Activated naive CD4-positive, alpha-beta T cell treated with anti-CD3 and anti-CD28 coated beads, Interleukin-2, amount 50 U/mL, for 72 hours (primary cell): ENCODE measurements at regions not wholly inside any gene's neighbourhood (a gene's known extent, or its start where the extent isn't known, plus 50 kb on each side); places are given as distances from the start of the nearest gene placed in this dataset.

Experiments used
- ATAC-seq, 2 donors: fragments of 150-1000 bp; cut with Tn5 transposase; 2 replicates each; pipeline ENCODE4 v1.10.0; 2021; ENCODE audit warnings: mild to moderate bottlenecking in 2 of 2, moderate library complexity in 2 of 2
- DNase-seq, 2 donors: peaks; one replicate each; pipeline ENCODE4 v3.0.0; 2021 to 2022; ENCODE audit warnings: low spot score in 2 of 2
- H3K27ac Mint-ChIP-seq, 2 donors: one replicate each; pipeline ENCODE4 v1.8.0; 2022; ENCODE audit warnings: mild to moderate bottlenecking in 2 of 2, mixed read lengths in 2 of 2
- H3K36me3 Mint-ChIP-seq, 2 donors: one replicate each; pipeline ENCODE4 v1.8.0; 2022; ENCODE audit warnings: mixed read lengths in 2 of 2
- H3K9me3 Mint-ChIP-seq, 2 donors: one replicate each; pipeline ENCODE4 v1.8.0; 2022; ENCODE audit warnings: mixed read lengths in 2 of 2

DNA sequence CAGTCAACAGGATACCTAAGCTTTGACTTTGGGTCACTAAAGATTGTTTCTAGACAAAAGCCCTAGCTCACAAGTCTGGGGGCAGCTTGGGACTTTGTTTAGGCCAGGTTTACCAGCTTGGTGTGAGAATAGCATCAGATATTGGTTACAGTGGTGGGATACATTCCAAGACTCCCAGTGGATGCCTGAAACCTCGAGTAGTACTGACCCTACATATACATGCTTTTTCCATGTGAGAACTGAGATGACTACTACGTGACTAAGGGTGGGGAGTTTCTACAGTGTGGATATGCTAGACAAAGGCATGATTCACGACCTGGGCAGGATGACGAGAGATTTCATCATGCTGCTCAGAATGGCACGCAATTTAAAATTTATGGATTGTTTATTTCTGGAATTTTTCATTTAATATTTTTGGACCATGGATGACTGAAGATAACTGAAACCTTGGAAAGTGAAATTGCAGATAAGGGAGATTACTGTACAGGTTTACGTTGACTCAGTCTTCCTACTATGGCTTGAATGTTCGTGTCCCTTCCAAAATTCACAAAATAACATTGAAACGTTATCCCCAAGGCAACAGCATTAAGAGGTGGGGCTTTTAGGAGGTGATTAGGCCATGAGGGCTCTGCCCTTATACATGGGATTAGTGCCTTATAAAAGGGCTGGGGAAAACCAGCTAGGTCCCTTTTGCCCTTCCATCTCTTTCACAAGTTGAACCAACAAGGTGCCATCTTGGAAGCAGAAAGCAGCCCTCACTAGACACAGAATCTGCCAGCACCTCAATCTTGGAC, 50.2 kb upstream of the CTAGE1 start:
- ATAC-seq (no peak), DNase-seq (no peak)
- H3K27ac Mint-ChIP-seq, result no peak overlapping the region
- H3K9me3 Mint-ChIP-seq, result peaks cover 8 to 12% of the 10 kb centered on the region in 2 donors
- H3K36me3 Mint-ChIP-seq, result no peaks in the 10 kb centered on the region

DNA sequence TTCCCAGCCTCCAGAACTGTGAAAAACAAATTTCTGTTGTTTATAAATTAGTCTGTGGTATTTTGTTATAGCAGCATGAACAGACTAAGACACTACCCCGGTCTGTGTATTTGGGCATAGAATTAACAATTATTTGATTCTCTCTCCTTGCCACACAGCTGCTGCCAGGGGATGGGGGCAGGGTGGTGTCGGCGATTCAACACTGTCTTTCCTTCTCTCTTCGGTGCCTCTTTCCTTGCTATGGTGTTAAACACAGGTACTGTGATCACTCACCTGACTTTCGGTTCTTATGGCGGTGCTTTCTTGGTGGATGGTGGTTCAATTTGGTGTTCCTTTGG, 50.8 kb upstream of the CTAGE1 start:
- ATAC-seq (no peak), DNase-seq (no peak)
- peaks cover 8% of the 10 kb centered on the region in 2 donors for H3K9me3 Mint-ChIP-seq
- no peak overlapping the region for H3K27ac Mint-ChIP-seq
- H3K36me3 Mint-ChIP-seq, result no peaks in the 10 kb centered on the region

DNA sequence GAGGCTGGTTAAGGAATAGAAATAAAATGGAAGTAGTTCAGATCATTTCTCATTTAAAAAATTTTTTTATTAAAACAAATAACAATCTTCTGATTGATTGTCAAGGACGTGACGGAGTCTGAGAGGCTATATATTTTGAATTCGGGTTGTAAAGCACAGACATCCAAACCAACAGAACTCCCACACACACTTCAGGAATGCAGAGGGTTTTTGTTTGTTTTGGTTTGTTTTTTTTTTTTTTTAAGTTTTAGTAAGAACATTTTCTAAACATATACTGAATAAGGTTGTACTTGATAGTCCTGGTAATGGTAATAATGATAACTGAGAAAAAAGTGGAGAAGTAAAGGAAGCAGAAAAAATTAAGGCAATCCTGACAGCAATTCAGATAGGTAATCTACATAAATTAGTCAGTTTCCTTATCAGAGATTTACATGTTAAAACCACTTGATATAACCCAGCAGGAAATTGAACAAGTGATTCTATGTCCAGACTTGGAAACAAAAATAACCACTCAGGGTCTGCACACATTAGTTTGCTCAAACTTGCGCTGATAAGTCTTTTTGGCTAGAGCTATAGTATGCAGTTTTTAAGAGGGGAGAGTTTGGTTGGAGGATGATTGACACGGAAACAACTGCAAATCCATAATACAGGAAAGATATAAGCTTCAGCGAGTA, 51.5 kb upstream of the CTAGE1 start:
- H3K9me3 Mint-ChIP-seq, result peaks cover 8% of the 10 kb centered on the region in 2 donors
- no peak overlapping the region for H3K27ac Mint-ChIP-seq
- H3K36me3 Mint-ChIP-seq, result no peaks in the 10 kb centered on the region
- no peak for DNase-seq
- ATAC-seq, result no peak

- peaks cover 8 to 10% of the 10 kb centered on the region in 2 donors for H3K9me3 Mint-ChIP-seq
- no peak overlapping the region for H3K27ac Mint-ChIP-seq
- no peak for DNase-seq
- ATAC-seq, result no peak
- peaks cover 0 to under 1% of the 10 kb centered on the region in 2 donors for H3K36me3 Mint-ChIP-seq
Observed at GRCh38 chr18:22469926-22470247, 52.2 kb upstream of the CTAGE1 start.

- no peak for DNase-seq
- H3K27ac Mint-ChIP-seq, result no peak overlapping the region
- H3K9me3 Mint-ChIP-seq, result peaks cover 7 to 15% of the 10 kb centered on the region in 2 donors
- ATAC-seq, result no peak
- H3K36me3 Mint-ChIP-seq, result peaks cover 0 to 5% of the 10 kb centered on the region in 2 donors
Observed at GRCh38 chr18:22470248-22471235, 52.8 kb upstream of the CTAGE1 start.

DNA sequence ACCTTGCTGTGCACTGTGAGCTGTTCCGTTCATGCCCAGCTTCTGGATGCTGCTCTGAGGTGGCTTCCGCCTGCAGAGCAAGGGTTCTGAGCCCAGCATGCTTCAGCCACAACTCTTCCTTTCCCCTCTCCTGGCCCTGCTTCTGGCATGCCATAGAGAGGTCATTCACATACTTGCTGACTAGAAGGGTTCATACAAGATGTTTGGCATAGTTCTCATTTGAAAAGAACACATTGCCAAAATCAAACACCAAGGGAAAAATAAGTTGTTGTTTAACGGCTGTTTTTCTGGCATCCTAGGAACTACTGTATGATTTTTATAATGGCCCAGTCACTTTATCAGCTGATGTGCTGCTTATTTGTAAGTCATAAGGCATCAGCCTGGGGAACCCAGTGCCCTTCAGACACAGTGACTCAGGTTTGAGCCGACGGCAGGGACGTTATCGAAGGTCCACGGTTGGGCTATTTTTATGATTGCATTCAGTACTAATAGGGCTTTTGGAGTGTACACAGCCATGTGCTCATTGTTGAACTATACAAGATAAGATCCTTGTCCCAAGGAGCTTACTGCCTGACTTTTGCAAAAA, 53.9 kb upstream of the CTAGE1 start:
- H3K9me3 Mint-ChIP-seq, result peaks cover 3 to 15% of the 10 kb centered on the region in 2 donors
- H3K36me3 Mint-ChIP-seq, result peaks cover 0 to 5% of the 10 kb centered on the region in 2 donors
- no peak for DNase-seq
- ATAC-seq, result no peak
- no peak overlapping the region for H3K27ac Mint-ChIP-seq

GRCh38 chr18:22473366-22473765, 55.7 kb upstream of the CTAGE1 start:
- no peak for ATAC-seq
- Mint-ChIP-seq H3K9me3 (peaks cover 3 to 16% of the 10 kb centered on the region in 2 donors), H3K36me3 (peaks cover 0 to 5% of the 10 kb centered on the region in 2 donors), H3K27ac (no peak overlapping the region)
- no peak for DNase-seq

DNA sequence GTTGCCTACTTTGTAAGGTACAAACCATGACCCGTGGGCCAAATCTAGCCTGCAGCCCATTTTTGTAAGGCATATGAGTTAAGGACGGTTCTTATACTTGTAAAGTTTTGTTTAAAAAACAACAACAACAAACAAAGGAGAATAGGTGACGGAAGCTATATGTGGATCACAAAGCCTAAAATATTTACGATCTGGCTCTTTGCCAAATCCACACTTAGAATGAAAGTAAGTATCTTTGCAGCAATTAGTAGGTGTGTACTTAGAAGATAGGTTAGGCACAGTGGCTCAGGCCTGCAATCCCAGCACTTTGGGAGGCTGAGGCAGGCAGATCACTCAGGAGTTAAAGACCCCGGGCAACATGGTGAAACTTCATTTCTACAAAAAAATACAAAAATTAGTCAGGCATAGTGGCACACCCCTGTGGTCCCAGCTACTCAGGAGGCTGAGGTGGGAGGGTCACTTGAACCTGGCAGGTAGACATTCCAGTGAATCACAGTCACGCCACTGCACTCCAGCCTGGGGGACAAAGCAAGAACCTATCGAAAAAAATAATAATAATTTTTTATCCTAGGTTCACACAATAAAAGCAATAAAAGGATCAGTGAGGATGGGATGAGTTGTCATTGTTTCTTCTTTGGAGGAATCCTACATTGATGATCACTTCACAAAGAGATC, 57.8 kb upstream of the CTAGE1 start:
- ATAC-seq, result no peak
- peaks cover 5 to 17% of the 10 kb centered on the region in 2 donors for H3K9me3 Mint-ChIP-seq
- DNase-seq, result no peak
- H3K27ac Mint-ChIP-seq, result no peak overlapping the region
- H3K36me3 Mint-ChIP-seq, result peaks cover 0 to 5% of the 10 kb centered on the region in 2 donors

DNA sequence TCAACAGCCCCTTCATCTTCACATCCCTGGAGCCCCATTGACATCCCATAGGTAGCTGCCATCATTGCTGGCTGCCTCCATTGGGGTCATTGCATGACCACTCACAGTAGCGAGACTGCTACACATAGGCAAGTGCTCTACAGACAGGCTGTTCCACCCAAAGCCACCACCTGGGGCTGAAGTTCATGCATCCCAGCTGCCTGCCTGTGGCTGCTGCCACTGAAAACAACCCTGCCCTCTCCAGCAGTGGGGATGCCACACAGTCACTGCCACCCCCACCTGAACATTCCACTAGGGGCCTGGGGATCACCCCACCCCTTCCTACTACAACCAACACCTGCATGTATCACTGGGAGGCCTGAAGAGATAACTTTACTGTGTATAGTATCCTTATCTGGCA, 59.5 kb upstream of the CTAGE1 start:
- H3K27ac Mint-ChIP-seq, result no peak overlapping the region
- peaks cover 5 to 17% of the 10 kb centered on the region in 2 donors for H3K9me3 Mint-ChIP-seq
- DNase-seq (no peak), ATAC-seq (no peak)
- peaks cover 0 to 5% of the 10 kb centered on the region in 2 donors for H3K36me3 Mint-ChIP-seq

DNA sequence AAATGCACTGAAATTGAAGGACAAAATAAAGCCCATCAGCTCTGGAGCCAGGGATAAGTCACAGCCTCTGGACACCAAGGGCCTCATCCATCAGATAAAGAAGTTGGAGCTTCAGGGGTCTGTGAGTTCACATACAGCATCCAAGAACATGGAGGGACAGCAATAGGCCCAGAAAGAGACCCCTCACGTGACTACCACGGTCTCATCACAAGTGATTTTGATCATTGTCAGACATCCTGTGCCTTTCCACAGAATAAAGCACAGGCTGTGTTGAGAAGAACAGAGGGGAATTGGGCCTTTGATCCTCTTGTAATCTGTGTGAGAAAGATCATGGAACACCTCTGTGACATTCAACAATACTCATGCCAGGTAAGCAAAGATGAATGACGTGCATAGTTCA, 65.2 kb upstream of the CTAGE1 start:
- no peak for ATAC-seq
- no peak overlapping the region for H3K27ac Mint-ChIP-seq
- H3K9me3 Mint-ChIP-seq, result peaks cover 5 to 9% of the 10 kb centered on the region in 2 donors
- DNase-seq, result no peak
- H3K36me3 Mint-ChIP-seq, result no peaks in the 10 kb centered on the region

- Mint-ChIP-seq H3K27ac (no peak overlapping the region), H3K9me3 (peaks cover 5 to 9% of the 10 kb centered on the region in 2 donors), H3K36me3 (no peaks in the 10 kb centered on the region)
- ATAC-seq, result no peak
- no peak for DNase-seq
Observed at GRCh38 chr18:22483407-22483806, 65.7 kb upstream of the CTAGE1 start.

GRCh38 chr18:22484471-22484870, 66.8 kb upstream of the CTAGE1 start:
- ATAC-seq (no peak), DNase-seq (no peak)
- Mint-ChIP-seq H3K9me3 (peaks cover 4% of the 10 kb centered on the region in 2 donors), H3K27ac (no peak overlapping the region), H3K36me3 (no peaks in the 10 kb centered on the region)

GRCh38 chr18:22485808-22486244, 68.1 kb upstream of the CTAGE1 start:
- ATAC-seq, result no peak
- H3K27ac Mint-ChIP-seq, result no peak overlapping the region
- no peaks in the 10 kb centered on the region for H3K36me3 Mint-ChIP-seq
- DNase-seq, result no peak
- H3K9me3 Mint-ChIP-seq, result peaks cover 4% of the 10 kb centered on the region in 2 donors

GRCh38 chr18:22486667-22487066, 69.0 kb upstream of the CTAGE1 start:
- DNase-seq, result no peak
- no peak overlapping the region for H3K27ac Mint-ChIP-seq
- peaks cover 4 to 8% of the 10 kb centered on the region in 2 donors for H3K9me3 Mint-ChIP-seq

DNA sequence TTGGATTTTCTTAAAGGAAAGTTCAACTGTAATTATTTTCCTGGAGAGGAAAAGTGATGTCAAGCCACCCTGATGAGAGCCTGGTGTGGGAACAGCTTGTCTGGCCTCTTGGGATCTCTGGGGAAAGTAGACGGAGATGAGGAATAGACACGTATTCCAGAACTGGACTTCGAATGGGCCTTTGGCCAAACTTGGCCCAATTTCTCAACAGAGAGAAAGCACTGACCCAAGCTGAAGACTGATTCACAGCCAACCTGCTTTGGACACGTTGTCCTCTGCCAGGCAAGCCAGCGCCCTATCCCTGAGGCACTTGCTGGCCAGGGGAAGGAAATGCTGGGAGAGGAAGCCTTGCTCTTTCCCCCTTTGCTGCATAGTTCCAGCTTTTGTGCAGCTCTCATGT, 70.8 kb upstream of the CTAGE1 start:
- Mint-ChIP-seq H3K9me3 (peaks cover 4 to 8% of the 10 kb centered on the region in 2 donors), H3K36me3 (no peaks in the 10 kb centered on the region), H3K27ac (no peak overlapping the region)
- ATAC-seq, result no peak
- no peak for DNase-seq

More at GRCh38 chr18:22486667-22487066, 69.0 kb upstream of the CTAGE1 start:
- H3K36me3 Mint-ChIP-seq, result no peaks in the 10 kb centered on the region
- ATAC-seq, result no peak

GRCh38 chr18:22489704-22490103, 72.0 kb upstream of the CTAGE1 start:
- H3K36me3 Mint-ChIP-seq, result no peaks in the 10 kb centered on the region
- H3K9me3 Mint-ChIP-seq, result peaks cover 4 to 8% of the 10 kb centered on the region in 2 donors
- H3K27ac Mint-ChIP-seq, result no peak overlapping the region

More at GRCh38 chr18:22489704-22490103, 72.0 kb upstream of the CTAGE1 start:
- DNase-seq (no peak), ATAC-seq (no peak)
